ENCODE measurements at regions not wholly inside any gene's neighbourhood (a gene's known extent, or its start where the extent isn't known, plus 50 kb on each side); places are given as distances from the start of the nearest gene placed in this dataset.
"Not testable (repeated sequence)": the region's sequence is repeated elsewhere in the genome, so short reads cannot be mapped to it uniquely, and the experiment has no call there.

- DNase-seq = no peak
- H3K4me3 ChIP-seq (ENCODE audit: insufficient read depth, low read depth, low read length) = no peak overlapping the region
- no peaks in the 10 kb centered on the region for H3K36me3 ChIP-seq (replicated peaks; ENCODE audit: control insufficient read depth, insufficient read depth, low read length)
- H3K27me3 ChIP-seq (ENCODE audit: control insufficient read depth, insufficient read depth, low read length) = no peaks in the 10 kb centered on the region
Observed at GRCh38 chr4:101649790-101650515, 140.6 kb upstream of the BANK1 start.

DNA sequence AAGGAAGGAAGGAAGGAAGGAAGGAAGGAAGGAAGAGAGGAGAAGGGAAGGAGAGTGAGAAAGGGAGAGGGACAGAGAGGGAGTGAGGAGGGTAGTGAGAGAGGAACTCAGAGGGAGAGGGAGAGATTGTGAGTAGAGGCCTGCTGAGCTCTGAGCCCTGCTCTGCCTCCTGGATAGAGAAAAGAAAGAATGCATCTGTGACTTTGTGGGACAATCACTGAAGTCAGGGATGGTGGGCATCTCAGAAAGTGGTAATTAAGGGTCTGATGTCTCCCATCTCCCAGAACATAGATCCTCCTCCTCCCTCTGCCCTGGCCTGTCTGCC, 142.9 kb upstream of the BANK1 start:
- H3K27me3 ChIP-seq (ENCODE audit: control insufficient read depth, insufficient read depth, low read length) = no peaks in the 10 kb centered on the region
- H3K36me3 ChIP-seq (replicated peaks; ENCODE audit: control insufficient read depth, insufficient read depth, low read length) = no peaks in the 10 kb centered on the region
- no peak overlapping the region for H3K4me3 ChIP-seq (ENCODE audit: insufficient read depth, low read depth, low read length)
- no peak for DNase-seq

DNA sequence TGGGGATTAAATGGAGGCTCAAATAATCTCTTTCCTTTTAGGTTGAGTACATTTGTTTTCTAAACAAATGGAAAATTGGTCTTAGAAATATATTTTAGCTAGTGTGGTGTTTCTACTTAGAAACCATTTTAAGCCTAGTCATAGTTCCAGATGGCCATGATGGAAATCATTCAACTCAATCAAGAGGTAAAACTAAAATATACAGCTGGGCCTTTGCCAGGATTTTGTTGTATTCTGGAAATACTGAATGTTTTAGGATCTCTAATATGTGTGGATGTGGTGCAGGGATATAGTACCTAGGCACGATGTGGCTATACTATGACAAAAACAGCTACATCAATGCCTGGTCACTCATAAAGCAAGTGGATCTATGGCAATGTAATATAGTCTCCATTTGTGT, 146.0 kb upstream of the BANK1 start:
- H3K27me3 ChIP-seq (ENCODE audit: control insufficient read depth, insufficient read depth, low read length) = no peaks in the 10 kb centered on the region
- no peak overlapping the region for H3K4me3 ChIP-seq (ENCODE audit: insufficient read depth, low read depth, low read length)
- no peaks in the 10 kb centered on the region for H3K36me3 ChIP-seq (replicated peaks; ENCODE audit: control insufficient read depth, insufficient read depth, low read length)
- DNase-seq = no peak

DNA sequence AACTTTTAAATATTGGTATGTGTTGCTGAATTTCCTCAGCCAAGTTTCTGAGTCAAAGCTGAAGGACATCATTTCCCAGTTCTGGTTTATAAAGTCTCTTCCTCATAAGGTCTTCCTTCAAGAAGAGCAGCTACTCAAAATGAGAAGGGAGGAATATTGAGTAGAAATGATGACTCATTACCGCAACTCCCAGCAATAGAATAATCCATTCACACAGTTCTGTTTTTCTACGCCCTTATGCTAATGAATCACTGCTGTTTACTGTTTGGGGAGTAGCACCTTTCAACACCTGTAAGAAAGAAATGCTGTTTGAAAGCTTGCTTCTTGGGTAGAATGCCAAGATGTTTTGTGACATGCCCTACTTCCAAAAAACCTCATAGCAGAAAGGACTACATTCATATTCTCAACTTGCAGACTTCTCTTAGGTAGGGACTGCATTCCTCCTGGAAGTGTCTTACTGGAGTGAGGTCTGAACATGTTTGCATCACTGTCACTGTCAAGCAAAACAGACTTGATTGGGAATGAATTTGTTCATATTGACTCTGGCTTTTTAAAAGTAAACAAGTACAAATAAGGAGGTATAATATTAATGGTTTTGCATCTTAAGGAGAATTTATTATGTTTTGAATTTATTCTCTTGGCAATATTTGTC, 147.2 kb upstream of the BANK1 start:
- H3K27me3 ChIP-seq (ENCODE audit: control insufficient read depth, insufficient read depth, low read length) = no peaks in the 10 kb centered on the region
- H3K36me3 ChIP-seq (replicated peaks; ENCODE audit: control insufficient read depth, insufficient read depth, low read length) = no peaks in the 10 kb centered on the region
- no peak overlapping the region for H3K4me3 ChIP-seq (ENCODE audit: insufficient read depth, low read depth, low read length)
- DNase-seq = no peak

DNA sequence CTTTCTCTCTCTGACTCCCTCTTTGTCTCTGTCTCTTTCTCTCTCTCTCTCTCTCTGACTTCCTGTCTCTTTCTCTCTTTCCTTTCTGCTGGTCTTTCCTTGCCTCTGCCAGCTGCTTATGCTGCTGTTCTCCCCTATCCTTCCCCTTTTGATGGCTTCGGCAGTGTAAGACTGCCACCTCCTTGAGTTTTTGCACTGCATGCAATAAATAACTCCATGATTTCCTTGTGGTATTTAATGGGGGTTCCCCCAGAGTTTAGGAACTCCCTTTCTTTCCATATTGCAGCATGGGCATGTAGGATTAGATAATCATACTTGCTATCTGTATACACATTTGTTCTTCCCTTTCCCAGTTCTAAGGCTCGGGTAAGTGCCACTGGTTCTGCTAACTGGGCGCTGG, 157.8 kb upstream of the BANK1 start:
- not testable (repeated sequence) for H3K27me3 ChIP-seq (ENCODE audit: control insufficient read depth, insufficient read depth, low read length); H3K36me3 ChIP-seq (replicated peaks; ENCODE audit: control insufficient read depth, insufficient read depth, low read length); H3K4me3 ChIP-seq (ENCODE audit: insufficient read depth, low read depth, low read length); DNase-seq

- Histone ChIP-seq H3K36me3 (replicated peaks; ENCODE audit: control insufficient read depth, insufficient read depth, low read length) (no peaks in the 10 kb centered on the region), H3K4me3 (ENCODE audit: insufficient read depth, low read depth, low read length) (no peak overlapping the region), H3K27me3 (ENCODE audit: control insufficient read depth, insufficient read depth, low read length) (no peaks in the 10 kb centered on the region)
- DNase-seq = no peak
Observed at GRCh38 chr4:101630319-101630986, 160.1 kb upstream of the BANK1 start.

DNA sequence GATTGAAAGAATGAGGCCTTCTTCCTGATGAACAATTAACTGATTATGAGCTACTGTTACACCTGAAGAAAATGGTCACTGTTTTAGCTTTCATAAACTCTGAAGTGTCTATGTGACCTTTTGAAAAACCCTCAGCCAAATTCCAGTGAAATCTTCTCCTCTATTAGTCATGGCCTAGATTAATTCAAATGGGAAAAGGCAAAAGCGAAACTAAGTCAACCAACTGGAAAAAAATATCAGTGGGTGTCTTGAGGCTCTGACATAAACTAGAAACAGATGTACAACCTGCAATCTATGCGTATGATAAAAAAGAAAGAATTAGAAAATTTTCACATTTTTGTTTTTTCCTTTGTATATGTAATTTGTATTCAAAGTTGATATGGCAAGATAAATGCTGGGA, 169.4 kb upstream of the BANK1 start:
- Histone ChIP-seq H3K4me3 (ENCODE audit: insufficient read depth, low read depth, low read length) (no peak overlapping the region), H3K36me3 (replicated peaks; ENCODE audit: control insufficient read depth, insufficient read depth, low read length) (no peaks in the 10 kb centered on the region), H3K27me3 (ENCODE audit: control insufficient read depth, insufficient read depth, low read length) (no peaks in the 10 kb centered on the region)
- no peak for DNase-seq

DNA sequence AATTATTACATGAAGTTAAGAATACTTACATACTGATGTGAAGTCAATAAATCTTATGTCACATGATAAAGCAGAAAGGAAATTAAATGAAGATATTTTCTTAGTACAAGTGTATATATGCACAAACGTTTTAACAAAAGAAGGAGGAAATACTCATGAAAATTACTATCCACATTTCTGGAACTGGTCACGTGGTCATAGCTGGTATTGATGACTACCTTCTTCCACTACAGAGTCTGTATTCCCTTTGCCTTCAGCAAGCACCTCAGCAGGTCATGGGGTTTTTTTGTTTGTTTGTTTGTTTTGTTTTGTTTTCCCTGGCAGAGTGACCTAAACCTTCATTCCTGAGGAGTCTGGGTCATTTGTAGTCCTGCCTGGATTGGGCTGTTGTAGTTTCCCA, 174.9 kb upstream of the BANK1 start:
- Histone ChIP-seq H3K4me3 (ENCODE audit: insufficient read depth, low read depth, low read length) (no peak overlapping the region), H3K36me3 (replicated peaks; ENCODE audit: control insufficient read depth, insufficient read depth, low read length) (no peaks in the 10 kb centered on the region), H3K27me3 (ENCODE audit: control insufficient read depth, insufficient read depth, low read length) (no peaks in the 10 kb centered on the region)
- DNase-seq = no peak

DNA sequence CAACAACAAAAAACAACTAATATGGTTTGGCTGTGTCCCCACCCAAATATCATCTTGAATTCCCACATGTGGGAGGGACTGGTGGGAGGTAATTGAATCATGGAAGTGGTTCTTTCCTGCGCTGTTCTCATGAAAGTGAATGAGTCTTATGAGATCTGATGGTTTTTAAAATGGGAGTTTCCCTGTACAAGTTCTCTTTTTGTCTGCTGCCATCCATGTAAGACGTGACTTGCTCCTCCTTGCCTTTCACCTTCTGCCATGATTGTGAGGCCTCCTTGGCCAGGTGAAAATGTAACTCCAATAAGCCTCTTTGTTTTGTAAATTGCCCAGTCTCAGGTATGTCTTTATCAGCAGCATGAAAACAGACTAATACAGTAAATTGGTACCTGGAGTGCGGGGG, 183.5 kb upstream of the BANK1 start:
- DNase-seq; H3K36me3 ChIP-seq (replicated peaks; ENCODE audit: control insufficient read depth, insufficient read depth, low read length); H3K4me3 ChIP-seq (ENCODE audit: insufficient read depth, low read depth, low read length); H3K27me3 ChIP-seq (ENCODE audit: control insufficient read depth, insufficient read depth, low read length): not testable (repeated sequence)

- no peak for DNase-seq
- H3K36me3 ChIP-seq (replicated peaks; ENCODE audit: control insufficient read depth, insufficient read depth, low read length) = no peaks in the 10 kb centered on the region
- H3K27me3 ChIP-seq (ENCODE audit: control insufficient read depth, insufficient read depth, low read length) = no peaks in the 10 kb centered on the region
- no peak overlapping the region for H3K4me3 ChIP-seq (ENCODE audit: insufficient read depth, low read depth, low read length)
Observed at GRCh38 chr4:101604976-101605375, 185.6 kb upstream of the BANK1 start.

DNA sequence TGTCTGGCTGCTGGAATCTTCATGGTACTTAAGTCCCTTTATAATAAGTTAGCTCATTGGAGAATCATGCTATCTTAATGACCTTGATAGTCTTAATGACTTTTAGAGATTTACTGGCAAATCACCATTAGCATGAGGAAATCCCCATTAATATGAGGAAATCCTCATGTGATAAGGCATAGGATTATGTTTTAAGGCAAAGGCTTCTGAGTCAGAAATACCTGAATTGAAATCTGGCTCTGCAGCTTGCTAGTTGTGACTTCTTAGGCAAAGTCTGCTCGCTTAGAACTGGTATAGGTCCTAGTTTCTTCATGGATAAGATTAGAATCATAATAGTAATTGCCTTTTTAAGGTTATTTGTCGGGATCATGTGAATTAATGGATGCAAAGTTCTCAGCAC, 190.2 kb upstream of the BANK1 start:
- no peak overlapping the region for H3K4me3 ChIP-seq (ENCODE audit: insufficient read depth, low read depth, low read length)
- H3K36me3 ChIP-seq (replicated peaks; ENCODE audit: control insufficient read depth, insufficient read depth, low read length) = no peaks in the 10 kb centered on the region
- H3K27me3 ChIP-seq (ENCODE audit: control insufficient read depth, insufficient read depth, low read length) = no peaks in the 10 kb centered on the region
- no peak for DNase-seq

- Histone ChIP-seq H3K4me3 (ENCODE audit: insufficient read depth, low read depth, low read length) (no peak overlapping the region), H3K36me3 (replicated peaks; ENCODE audit: control insufficient read depth, insufficient read depth, low read length) (no peaks in the 10 kb centered on the region), H3K27me3 (ENCODE audit: control insufficient read depth, insufficient read depth, low read length) (no peaks in the 10 kb centered on the region)
- DNase-seq = no peak
Observed at GRCh38 chr4:101599620-101600019, 190.9 kb upstream of the BANK1 start.

DNA sequence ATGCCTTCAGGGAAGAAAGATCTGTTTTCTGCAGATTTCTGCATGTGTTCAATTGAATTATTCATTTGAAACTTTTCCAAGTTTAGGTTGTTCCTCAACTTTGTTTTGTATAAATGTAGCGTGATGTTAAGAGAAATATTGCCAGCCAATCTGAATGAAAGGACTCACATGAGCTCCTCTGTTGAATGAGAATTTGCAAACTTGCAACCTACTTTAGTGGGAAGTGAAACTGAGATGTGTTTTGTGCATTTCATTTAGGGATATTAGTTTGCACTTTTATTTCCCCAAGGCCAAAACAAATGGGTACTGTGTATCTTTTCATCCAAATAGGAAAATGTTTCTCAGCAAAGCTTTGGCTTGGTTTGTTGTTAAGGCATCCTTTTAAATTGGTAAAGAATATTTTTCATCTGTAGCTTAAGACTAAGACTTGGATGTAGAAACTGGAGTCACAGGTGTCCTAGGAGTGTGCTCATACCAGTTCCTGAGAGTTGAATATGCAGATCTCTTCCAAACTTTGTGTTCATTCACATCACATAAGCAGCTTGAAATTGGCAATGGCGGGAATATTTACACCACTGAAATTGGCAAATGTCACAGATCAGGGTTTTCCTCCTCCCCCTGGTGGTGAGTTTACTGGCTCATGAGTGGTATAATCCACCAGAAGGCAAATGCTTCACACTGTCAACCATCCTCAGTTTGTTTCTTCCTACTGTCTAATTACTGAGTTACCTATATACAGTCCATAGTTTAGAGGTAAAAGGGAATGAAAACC, 193.6 kb upstream of the BANK1 start:
- DNase-seq = peak; percentile 4
- no peaks in the 10 kb centered on the region for H3K36me3 ChIP-seq (replicated peaks; ENCODE audit: control insufficient read depth, insufficient read depth, low read length)
- no peaks in the 10 kb centered on the region for H3K27me3 ChIP-seq (ENCODE audit: control insufficient read depth, insufficient read depth, low read length)
- no peak overlapping the region for H3K4me3 ChIP-seq (ENCODE audit: insufficient read depth, low read depth, low read length)

GRCh38 chr4:101594588-101594987, 195.9 kb upstream of the BANK1 start:
- no peaks in the 10 kb centered on the region for H3K36me3 ChIP-seq (replicated peaks; ENCODE audit: control insufficient read depth, insufficient read depth, low read length)
- no peaks in the 10 kb centered on the region for H3K27me3 ChIP-seq (ENCODE audit: control insufficient read depth, insufficient read depth, low read length)
- no peak for DNase-seq
- no peak overlapping the region for H3K4me3 ChIP-seq (ENCODE audit: insufficient read depth, low read depth, low read length)

DNA sequence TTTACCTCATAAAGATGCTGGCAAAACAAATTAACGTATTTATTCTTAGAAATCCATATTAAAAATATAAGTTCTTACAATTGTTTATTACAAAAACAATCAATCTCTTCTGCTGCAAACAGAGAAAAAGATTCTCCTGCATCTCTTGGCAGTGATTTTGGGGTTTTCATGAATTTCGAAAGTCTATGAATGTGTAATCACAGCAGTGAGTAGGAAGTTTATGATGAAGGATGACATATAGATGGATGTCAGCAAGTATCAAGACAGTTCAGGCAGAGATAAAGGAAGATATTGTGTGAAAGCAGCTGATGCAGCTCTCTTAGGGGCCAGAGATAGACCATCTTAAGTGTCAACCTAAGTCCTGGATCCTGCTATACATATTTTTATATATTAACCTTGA, 196.9 kb upstream of the BANK1 start:
- no peaks in the 10 kb centered on the region for H3K27me3 ChIP-seq (ENCODE audit: control insufficient read depth, insufficient read depth, low read length)
- no peak for DNase-seq
- no peaks in the 10 kb centered on the region for H3K36me3 ChIP-seq (replicated peaks; ENCODE audit: control insufficient read depth, insufficient read depth, low read length)
- no peak overlapping the region for H3K4me3 ChIP-seq (ENCODE audit: insufficient read depth, low read depth, low read length)
